Upper lobe of left lung (tissue), 6 donors: ENCODE measurements at regions not wholly inside any gene's neighbourhood (a gene's known extent, or its start where the extent isn't known, plus 50 kb on each side); places are given as distances from the start of the nearest gene placed in this dataset.

Experiments
- ATAC-seq, 2 donors: fragments of 200-7000 bp; cut with Tn5 transposase; one replicate each; pipeline ENCODE4 v1.9.1; 2022; ENCODE audit warnings: mild to moderate bottlenecking in 2 of 2, moderate library complexity in 2 of 2; ENCODE audit not compliant: low FRiP score in 2 of 2
- DNase-seq, 2 donors: peaks; one replicate each; pipeline ENCODE4 v3.0.0-alpha.2; 2019 to 2020
- H3K27ac ChIP-seq, 4 donors: fragments of 200-600 bp; sonication (generic); one replicate each; pipeline ENCODE4 v1.5.1; 2016 to 2019
- H3K27me3 ChIP-seq, 4 donors: fragments of 200-600 bp; sonication (generic); one replicate each; pipeline ENCODE4 v1.5.1; 2017 to 2019
- H3K36me3 ChIP-seq, 4 donors: fragments of 200-600 bp; sonication (generic); one replicate each; pipeline ENCODE4 v1.5.1; 2016 to 2019
- H3K4me1 ChIP-seq, 4 donors: fragments of 200-600 bp; sonication (generic); one replicate each; pipeline ENCODE4 v1.5.1; 2018 to 2019
- H3K4me3 ChIP-seq, 4 donors: fragments of 200-600 bp; sonication (generic); one replicate each; pipeline ENCODE4 v1.5.1; 2017 to 2019; ENCODE audit warnings: mild to moderate bottlenecking in 2 of 4, moderate library complexity in 1 of 4
- H3K9me3 ChIP-seq, 4 donors: fragments of 200-600 bp; sonication (generic); one replicate each; pipeline ENCODE4 v1.5.1; 2018 to 2019
- EP300 ChIP-seq, 4 donors: sonication (generic); formaldehyde crosslinking; IDR thresholded peaks; one replicate each; pipeline ENCODE4 v1.5.1; 2017; ENCODE audit warnings: antibody characterized with exemption in 4 of 4, control low read depth in 2 of 4
- POLR2A ChIP-seq, 4 donors: fragments of 450-650 bp; IDR thresholded peaks; one replicate each; pipeline ENCODE4 v1.5.1; 2016 to 2017; ENCODE audit warnings: antibody characterized with exemption in 4 of 4, mild to moderate bottlenecking in 2 of 4
- POLR2AphosphoS5 ChIP-seq, 2 donors: sonication (generic); formaldehyde crosslinking; IDR thresholded peaks; one replicate each; pipeline ENCODE4 v1.5.1; 2017; ENCODE audit warnings: antibody characterized with exemption in 2 of 2
- WGBS, 2 donors: methylation state at CpG; one replicate each; pipeline ENCODE4 v1.1.5; 2017 to 2018; 5-methylcytosine and 5-hydroxymethylcytosine counted together
- TF ChIP-seq, protein P1 (sequence below), 6 experiments: fragments of 450-650 bp in 4 of 6; fragments of 200-600 bp in 2 of 6; sonication (generic) in 2 of 6; IDR thresholded peaks; one replicate each; pipeline ENCODE4 v1.5.1; 2016 to 2019; ENCODE audit warnings: antibody characterized with exemption in 6 of 6
- donor health status: DM: no; HTN: no; CAD: no; lungs with moderate emphysema.
- donor health status: DM: no; HTN: yes; CAD: no; lungs with severe emphysema.

DNA sequence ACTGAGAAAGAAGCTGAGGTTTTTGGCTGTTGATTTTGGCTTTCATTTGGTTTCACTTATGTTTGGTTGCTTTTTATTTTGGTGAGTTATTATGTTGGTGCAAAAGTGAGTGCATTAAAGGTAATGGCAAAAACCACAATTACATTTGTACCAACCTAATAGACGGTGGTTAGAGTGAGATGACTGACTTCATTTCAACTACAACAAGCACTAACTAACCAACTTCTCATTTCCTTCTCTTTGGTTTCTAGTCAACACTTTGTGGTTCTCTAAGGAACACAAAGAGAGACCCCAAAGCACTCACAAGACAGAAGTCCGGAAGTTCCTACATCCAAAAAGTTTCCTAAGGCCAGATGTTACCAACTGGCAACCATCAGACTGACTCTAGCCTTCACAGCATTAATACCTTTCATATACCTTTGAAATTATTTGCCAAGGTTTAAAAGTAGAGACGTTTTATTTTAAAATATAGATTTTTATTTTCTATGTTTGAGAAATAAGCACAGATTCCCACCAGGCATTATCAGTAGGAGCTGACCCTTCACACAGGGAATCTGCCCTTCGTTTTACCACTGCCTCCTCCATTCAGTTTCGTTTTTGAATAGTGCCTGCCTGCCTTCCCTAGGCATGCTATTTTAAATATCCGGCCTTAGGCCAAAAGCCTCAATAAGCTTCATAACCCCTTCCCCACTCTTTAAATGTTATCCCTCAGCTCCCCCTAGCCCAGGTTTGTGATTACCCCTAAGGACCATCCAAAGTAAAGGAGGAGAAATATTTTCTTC lies 301.1 kb upstream of the PTGER4 start:
- DNase-seq: no peak
- no peaks in the 10 kb centered on the region for H3K27me3 ChIP-seq
- WGBS, 2 donors: 58 to 80% methylated on average over 6 of the region's 6 CpGs
- peak in 1 of 2 donors; percentile 31 for ATAC-seq
- no peak overlapping the region for H3K27ac ChIP-seq
- no peaks in the 10 kb centered on the region for H3K9me3 ChIP-seq
- H3K4me3 ChIP-seq: no peak overlapping the region
- H3K4me1 ChIP-seq: peaks cover 0 to 3% (median 0%) of the 10 kb centered on the region in 4 donors
- H3K36me3 ChIP-seq: no peaks in the 10 kb centered on the region
- TF ChIP-seq, protein P1, sequence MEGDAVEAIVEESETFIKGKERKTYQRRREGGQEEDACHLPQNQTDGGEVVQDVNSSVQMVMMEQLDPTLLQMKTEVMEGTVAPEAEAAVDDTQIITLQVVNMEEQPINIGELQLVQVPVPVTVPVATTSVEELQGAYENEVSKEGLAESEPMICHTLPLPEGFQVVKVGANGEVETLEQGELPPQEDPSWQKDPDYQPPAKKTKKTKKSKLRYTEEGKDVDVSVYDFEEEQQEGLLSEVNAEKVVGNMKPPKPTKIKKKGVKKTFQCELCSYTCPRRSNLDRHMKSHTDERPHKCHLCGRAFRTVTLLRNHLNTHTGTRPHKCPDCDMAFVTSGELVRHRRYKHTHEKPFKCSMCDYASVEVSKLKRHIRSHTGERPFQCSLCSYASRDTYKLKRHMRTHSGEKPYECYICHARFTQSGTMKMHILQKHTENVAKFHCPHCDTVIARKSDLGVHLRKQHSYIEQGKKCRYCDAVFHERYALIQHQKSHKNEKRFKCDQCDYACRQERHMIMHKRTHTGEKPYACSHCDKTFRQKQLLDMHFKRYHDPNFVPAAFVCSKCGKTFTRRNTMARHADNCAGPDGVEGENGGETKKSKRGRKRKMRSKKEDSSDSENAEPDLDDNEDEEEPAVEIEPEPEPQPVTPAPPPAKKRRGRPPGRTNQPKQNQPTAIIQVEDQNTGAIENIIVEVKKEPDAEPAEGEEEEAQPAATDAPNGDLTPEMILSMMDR (IDR thresholded peaks at IDR 0.05): no peak
- TF ChIP-seq POLR2A (IDR thresholded peaks at IDR 0.05) (no peak), EP300 (IDR thresholded peaks at IDR 0.05) (peak in 1 of 4 donors; percentile 11), POLR2AphosphoS5 (IDR thresholded peaks at IDR 0.05) (no peak)

DNA sequence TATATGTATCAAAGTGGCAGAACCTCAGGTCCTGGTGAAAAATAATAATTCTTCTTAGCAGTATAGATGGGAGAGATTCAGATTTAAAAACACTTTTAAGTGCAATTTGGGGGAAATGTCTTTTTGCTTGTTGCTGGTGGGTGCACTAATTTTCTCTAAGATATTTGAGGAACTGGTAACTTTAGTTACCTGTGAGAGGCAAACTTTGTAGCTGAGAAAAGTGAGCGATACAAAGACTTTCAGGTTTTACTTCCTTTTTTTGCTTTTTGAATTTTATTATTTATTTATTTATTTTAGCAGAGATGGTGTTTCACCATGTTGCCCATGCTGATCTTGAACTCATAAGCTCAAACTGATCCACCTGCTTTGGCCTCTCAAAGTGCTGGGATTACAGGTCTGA lies 303.1 kb upstream of the PTGER4 start:
- Histone ChIP-seq H3K9me3 (no peaks in the 10 kb centered on the region), H3K27me3 (no peaks in the 10 kb centered on the region), H3K36me3 (no peaks in the 10 kb centered on the region), H3K4me3 (no peak overlapping the region), H3K27ac (no peak overlapping the region), H3K4me1 (no peaks in the 10 kb centered on the region)
- 85 to 88% methylated on average over 1 of the region's 1 CpG for WGBS, 2 donors
- TF ChIP-seq POLR2A (IDR thresholded peaks at IDR 0.05): no peak
- TF ChIP-seq, protein P1 (IDR thresholded peaks at IDR 0.05): no peak
- no peak for TF ChIP-seq POLR2AphosphoS5 (IDR thresholded peaks at IDR 0.05)
- DNase-seq: no peak
- no peak for ATAC-seq

DNA sequence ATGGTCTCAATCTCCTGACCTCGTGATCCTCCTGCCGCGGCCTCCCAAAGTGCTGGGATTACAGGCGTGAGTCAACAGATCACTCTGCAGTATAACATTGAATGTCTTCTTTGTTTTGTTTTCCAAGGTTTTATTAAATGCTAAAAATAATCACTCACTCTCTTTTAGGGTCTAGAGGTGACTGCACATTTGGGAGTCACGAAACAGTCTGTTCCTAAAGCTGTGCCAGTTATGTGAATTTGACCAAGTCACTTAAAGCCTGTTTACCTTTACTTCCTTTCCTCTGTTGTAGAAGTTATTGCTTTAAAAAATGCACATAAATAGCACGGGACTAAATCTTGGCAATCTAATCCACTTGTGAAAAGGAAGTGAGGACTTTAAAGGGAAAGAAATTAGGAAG lies 304.9 kb upstream of the PTGER4 start:
- no peaks in the 10 kb centered on the region for H3K36me3 ChIP-seq
- TF ChIP-seq, protein P1 (IDR thresholded peaks at IDR 0.05): no peak
- TF ChIP-seq POLR2AphosphoS5 (IDR thresholded peaks at IDR 0.05): no peak
- no peak for TF ChIP-seq EP300 (IDR thresholded peaks at IDR 0.05)
- TF ChIP-seq POLR2A (IDR thresholded peaks at IDR 0.05): no peak
- H3K9me3 ChIP-seq: no peaks in the 10 kb centered on the region
- H3K27me3 ChIP-seq: no peaks in the 10 kb centered on the region
- H3K4me3 ChIP-seq: no peak overlapping the region
- H3K4me1 ChIP-seq: no peaks in the 10 kb centered on the region
- ATAC-seq (no peak), DNase-seq (no peak)
- 75 to 77% methylated on average over 6 of the region's 6 CpGs for WGBS, 2 donors
- no peak overlapping the region for H3K27ac ChIP-seq

DNA sequence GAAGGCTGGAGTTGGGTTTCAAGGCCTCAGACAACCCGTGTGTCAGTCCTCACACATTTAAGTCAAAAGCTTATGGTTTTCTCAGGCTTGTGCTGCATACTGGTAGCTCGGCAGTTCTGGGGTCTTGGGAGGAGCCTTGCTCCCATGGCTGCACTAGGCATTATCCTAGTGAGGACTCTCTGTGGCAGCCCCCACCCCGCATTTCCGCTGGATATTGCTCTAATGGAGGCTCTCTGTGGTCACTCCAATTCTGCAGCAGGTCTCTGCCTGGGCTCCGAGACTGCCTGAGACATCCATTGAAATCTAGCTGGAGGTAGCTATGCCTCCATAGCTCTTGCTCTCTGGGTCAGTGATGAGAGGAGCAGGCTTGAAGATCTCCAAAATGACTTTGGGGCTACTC lies 311.5 kb upstream of the PTGER4 start:
- no peak for DNase-seq
- TF ChIP-seq POLR2A (IDR thresholded peaks at IDR 0.05): no peak
- TF ChIP-seq, protein P1 (IDR thresholded peaks at IDR 0.05): no peak
- TF ChIP-seq EP300 (IDR thresholded peaks at IDR 0.05): no peak
- no peak for TF ChIP-seq POLR2AphosphoS5 (IDR thresholded peaks at IDR 0.05)
- ATAC-seq: no peak
- H3K27ac ChIP-seq: no peak overlapping the region
- WGBS, 2 donors: 98 to 99% methylated on average over 5 of the region's 5 CpGs
- H3K36me3 ChIP-seq: no peaks in the 10 kb centered on the region
- H3K27me3 ChIP-seq: no peaks in the 10 kb centered on the region
- no peak overlapping the region for H3K4me3 ChIP-seq
- H3K4me1 ChIP-seq: no peaks in the 10 kb centered on the region
- H3K9me3 ChIP-seq: no peaks in the 10 kb centered on the region

DNA sequence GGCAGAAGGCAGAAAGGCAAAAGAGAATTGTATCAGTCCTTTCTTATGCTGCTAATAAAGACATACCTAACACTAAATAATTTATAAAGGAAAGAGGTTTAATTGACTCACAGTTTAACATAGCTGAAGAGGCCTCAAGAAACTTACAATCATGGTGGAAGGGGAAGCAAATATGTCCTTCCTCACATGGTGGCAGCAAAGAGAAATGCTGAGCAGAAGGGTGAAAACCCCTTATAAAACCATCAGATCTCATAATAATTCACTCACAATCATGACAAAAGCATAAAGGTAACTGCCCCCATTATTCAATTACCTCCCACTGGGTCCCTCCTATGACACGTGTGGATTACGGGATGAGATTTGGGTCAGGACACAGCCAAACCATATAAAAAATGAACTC lies 312.5 kb upstream of the PTGER4 start:
- TF ChIP-seq, protein P1 (IDR thresholded peaks at IDR 0.05): peak in 1 of 6 experiments; percentile 10
- TF ChIP-seq EP300 (IDR thresholded peaks at IDR 0.05): no peak
- Histone ChIP-seq H3K4me3 (no peak overlapping the region), H3K27me3 (no peaks in the 10 kb centered on the region), H3K9me3 (no peaks in the 10 kb centered on the region), H3K4me1 (no peaks in the 10 kb centered on the region), H3K36me3 (no peaks in the 10 kb centered on the region), H3K27ac (no peak overlapping the region)
- DNase-seq (no peak), ATAC-seq (no peak)
- WGBS, 2 donors: 83 to 92% methylated on average over 2 of the region's 2 CpGs
